ENCODE measurements at regions not wholly inside any gene's neighbourhood (a gene's known extent, or its start where the extent isn't known, plus 50 kb on each side); places are given as distances from the start of the nearest gene placed in this dataset.

GRCh38 chr10:64505501-64505900 is 984.3 kb downstream of the REEP3 start:
- DNase-seq (ENCODE audit: low read depth), result no peak

GRCh38 chr10:64506963-64507362 is 985.8 kb downstream of the REEP3 start:
- DNase-seq (ENCODE audit: low read depth), result no peak

GRCh38 chr10:64507651-64508028 is 986.4 kb downstream of the REEP3 start:
- no peak for DNase-seq (ENCODE audit: low read depth)

- no peak for DNase-seq (ENCODE audit: low read depth)
Observed at GRCh38 chr10:64508029-64508661, 986.9 kb downstream of the REEP3 start.

GRCh38 chr10:64515970-64516699 is 994.9 kb downstream of the REEP3 start:
- DNase-seq (ENCODE audit: low read depth), result no peak

GRCh38 chr10:64518456-64518855 is 997.3 kb downstream of the REEP3 start:
- DNase-seq (ENCODE audit: low read depth), result no peak

- DNase-seq (ENCODE audit: low read depth), result no peak
Observed at GRCh38 chr10:64519427-64519826, 998.2 kb downstream of the REEP3 start.

- no peak for DNase-seq (ENCODE audit: low read depth)
Observed at GRCh38 chr10:64519831-64520230, 998.6 kb downstream of the REEP3 start.

GRCh38 chr10:64523065-64523759 is 1002.0 kb downstream of the REEP3 start:
- DNase-seq (ENCODE audit: low read depth), result no peak

GRCh38 chr10:64528294-64529002 is 1007.2 kb downstream of the REEP3 start:
- DNase-seq (ENCODE audit: low read depth), result peak; percentile 9

- DNase-seq (ENCODE audit: low read depth), result no peak
Observed at GRCh38 chr10:64529003-64529350, 1007.8 kb downstream of the REEP3 start.

- DNase-seq (ENCODE audit: low read depth), result no peak
Observed at GRCh38 chr10:64534616-64535015, 1013.4 kb downstream of the REEP3 start.

- no peak for DNase-seq (ENCODE audit: low read depth)
Observed at GRCh38 chr10:64535131-64535867, 1014.1 kb downstream of the REEP3 start.

- no peak for DNase-seq (ENCODE audit: low read depth)
Observed at GRCh38 chr10:64537112-64537511, 1015.9 kb downstream of the REEP3 start.

GRCh38 chr10:64537928-64538327 is 1016.7 kb downstream of the REEP3 start:
- no peak for DNase-seq (ENCODE audit: low read depth)

GRCh38 chr10:64546073-64546472 is 1024.9 kb downstream of the REEP3 start:
- no peak for DNase-seq (ENCODE audit: low read depth)

GRCh38 chr10:64547168-64547567 is 1026.0 kb downstream of the REEP3 start:
- no peak for DNase-seq (ENCODE audit: low read depth)

- DNase-seq (ENCODE audit: low read depth), result no peak
Observed at GRCh38 chr10:64555666-64556065, 1034.5 kb downstream of the REEP3 start.

GRCh38 chr10:64558094-64558835 is 1037.1 kb downstream of the REEP3 start:
- DNase-seq (ENCODE audit: low read depth), result no peak

- peak; percentile 2 for DNase-seq (ENCODE audit: low read depth)
Observed at GRCh38 chr10:64571056-64571455, 1049.9 kb downstream of the REEP3 start.

GRCh38 chr10:64573623-64574325 is 1052.6 kb downstream of the REEP3 start:
- DNase-seq (ENCODE audit: low read depth), result no peak

All from HS-5 (cell line).